ENCODE measurements at regions not wholly inside any gene's neighbourhood (a gene's known extent, or its start where the extent isn't known, plus 50 kb on each side); places are given as distances from the start of the nearest gene placed in this dataset.

- DNase-seq, result no peak
These were observed 313.5 kb downstream of the AGTPBP1 start for GRCh38 chr9:85428230-85428629.

GRCh38 chr9:85427772-85428171 is 314.0 kb downstream of the AGTPBP1 start:
- no peak for DNase-seq

- DNase-seq, result peak; percentile 31 to 73 (median 61)
These were observed 316.6 kb downstream of the AGTPBP1 start for GRCh38 chr9:85425153-85425611.

GRCh38 chr9:85423422-85423821 is 318.3 kb downstream of the AGTPBP1 start:
- no peak for DNase-seq

- no peak for DNase-seq
These were observed 320.1 kb downstream of the AGTPBP1 start for GRCh38 chr9:85421641-85422040.

- peak in 1 of 3 donors; percentile 59 for DNase-seq
These were observed 321.0 kb downstream of the AGTPBP1 start for GRCh38 chr9:85420750-85421149.

- no peak for DNase-seq
These were observed 324.1 kb downstream of the AGTPBP1 start for GRCh38 chr9:85417674-85418073.

GRCh38 chr9:85416715-85417114 is 325.0 kb downstream of the AGTPBP1 start:
- DNase-seq, result no peak

GRCh38 chr9:85414390-85414789 is 327.4 kb downstream of the AGTPBP1 start:
- no peak for DNase-seq

GRCh38 chr9:85408494-85408893 is 333.3 kb downstream of the AGTPBP1 start:
- no peak for DNase-seq

GRCh38 chr9:85405566-85405950 is 336.2 kb downstream of the AGTPBP1 start:
- DNase-seq, result no peak

- no peak for DNase-seq
These were observed 336.7 kb downstream of the AGTPBP1 start for GRCh38 chr9:85404911-85405565.

GRCh38 chr9:85402551-85402950 is 339.2 kb downstream of the AGTPBP1 start:
- no peak for DNase-seq

GRCh38 chr9:85401998-85402397 is 339.8 kb downstream of the AGTPBP1 start:
- no peak for DNase-seq

- DNase-seq, result no peak
These were observed 344.7 kb downstream of the AGTPBP1 start for GRCh38 chr9:85397005-85397404.

- DNase-seq, result no peak
These were observed 349.5 kb downstream of the AGTPBP1 start for GRCh38 chr9:85392260-85392659.

GRCh38 chr9:85377731-85378289 is 363.9 kb downstream of the AGTPBP1 start:
- DNase-seq, result peak; percentile 32 to 61 (median 49)

GRCh38 chr9:85368781-85369180 is 373.0 kb downstream of the AGTPBP1 start:
- DNase-seq, result no peak

- no peak for DNase-seq
These were observed 382.6 kb downstream of the AGTPBP1 start for GRCh38 chr9:85359161-85359560.

- DNase-seq, result no peak
These were observed 392.7 kb downstream of the AGTPBP1 start for GRCh38 chr9:85349046-85349445.

- DNase-seq, result no peak
These were observed 394.2 kb downstream of the AGTPBP1 start for GRCh38 chr9:85347541-85347940.

GRCh38 chr9:85344901-85345300 is 396.9 kb downstream of the AGTPBP1 start:
- DNase-seq, result no peak

- no peak for DNase-seq
These were observed 402.4 kb downstream of the AGTPBP1 start for GRCh38 chr9:85339338-85339737.

- no peak for DNase-seq
These were observed 407.5 kb downstream of the AGTPBP1 start for GRCh38 chr9:85334228-85334627.

Measured in muscle of back (tissue), 3 donors.